CD4-positive, alpha-beta T cell treated with Interleukin-4 for 4 hours (primary cell): ENCODE measurements at regions not wholly inside any gene's neighbourhood (a gene's known extent, or its start where the extent isn't known, plus 50 kb on each side); places are given as distances from the start of the nearest gene placed in this dataset.
A peak's percentile ranks its signal among the peaks of the same experiment; 100 is the strongest.

Source experiments
- DNase-seq: peaks from one replicate; pipeline ENCODE4 v3.0.0-alpha.2; 2020

DNA sequence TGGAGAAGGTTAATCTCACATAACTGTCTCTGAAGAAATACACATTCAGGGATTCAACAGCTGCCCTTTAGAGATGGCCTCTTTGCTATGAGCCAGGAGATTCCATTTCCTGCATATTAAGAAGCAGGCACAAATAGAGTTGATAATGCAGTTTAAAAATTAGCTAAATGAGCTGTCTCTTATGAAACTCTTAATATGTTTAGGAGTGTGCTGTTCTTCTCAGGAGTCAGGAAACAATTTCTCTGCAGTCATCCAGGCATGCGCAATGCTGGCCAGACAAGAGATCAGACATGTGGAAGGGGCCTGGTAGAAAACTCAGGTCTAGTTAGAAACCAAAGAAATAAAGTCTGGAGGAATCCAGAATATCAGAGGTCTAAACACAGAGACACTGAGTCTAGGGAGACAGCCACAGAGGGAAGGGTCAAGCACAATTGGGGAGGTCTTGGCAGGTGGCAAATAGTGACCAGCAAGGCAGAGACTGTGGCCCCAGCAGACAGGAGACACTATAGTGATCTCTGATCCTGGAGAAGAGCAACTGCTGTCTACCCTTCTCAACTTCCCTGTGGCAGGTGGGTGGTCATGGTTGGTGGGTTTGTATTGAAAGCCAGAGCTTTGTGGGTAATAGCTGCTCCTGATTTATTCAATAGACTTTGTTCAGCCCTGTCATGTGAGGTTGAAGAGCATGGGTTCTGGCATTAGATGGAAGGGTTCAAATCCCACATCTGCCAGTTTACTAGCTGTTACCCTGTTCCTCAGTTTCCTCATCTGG lies 185.8 kb upstream of the RMST start:
- no peak for DNase-seq

DNA sequence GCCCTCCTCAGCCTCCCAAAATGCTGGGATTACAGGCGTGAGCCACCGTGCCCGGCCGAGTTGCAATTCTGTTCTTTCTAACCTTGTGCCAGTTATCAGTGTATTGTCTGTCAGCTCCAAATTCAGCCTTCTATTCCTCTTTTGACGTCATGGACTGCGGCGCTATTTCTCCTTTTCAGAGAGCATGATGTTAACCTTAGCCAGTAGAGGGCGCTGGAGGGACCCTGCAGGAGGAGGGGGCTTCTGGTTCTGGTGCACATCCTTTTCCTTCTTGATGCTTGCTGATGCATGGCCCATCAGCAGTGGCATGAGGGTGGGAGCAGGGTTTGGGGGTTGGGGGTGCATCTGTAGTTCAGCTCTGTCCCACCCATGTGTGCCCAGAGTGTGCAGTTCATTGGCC lies 179.3 kb upstream of the RMST start:
- DNase-seq = no peak

DNA sequence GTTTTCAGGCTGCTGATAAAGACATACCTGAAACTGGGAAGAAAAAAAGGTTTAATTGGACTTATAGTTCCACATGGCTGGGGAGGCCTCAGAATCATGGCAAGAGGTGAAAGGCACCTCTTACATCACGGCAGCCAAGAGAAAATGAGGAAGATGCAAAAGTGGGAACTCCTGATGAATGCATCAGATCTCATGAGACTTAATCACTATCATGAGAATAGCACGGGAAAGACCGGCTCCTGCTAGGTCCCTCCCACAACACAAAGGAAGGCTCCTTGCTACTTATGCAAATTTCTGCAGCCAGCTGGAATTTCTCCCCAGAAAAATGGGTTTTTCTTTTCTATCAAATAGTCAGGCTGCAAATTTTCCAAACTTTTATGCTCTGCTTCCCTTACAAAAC lies 174.1 kb upstream of the RMST start:
- no peak for DNase-seq

DNA sequence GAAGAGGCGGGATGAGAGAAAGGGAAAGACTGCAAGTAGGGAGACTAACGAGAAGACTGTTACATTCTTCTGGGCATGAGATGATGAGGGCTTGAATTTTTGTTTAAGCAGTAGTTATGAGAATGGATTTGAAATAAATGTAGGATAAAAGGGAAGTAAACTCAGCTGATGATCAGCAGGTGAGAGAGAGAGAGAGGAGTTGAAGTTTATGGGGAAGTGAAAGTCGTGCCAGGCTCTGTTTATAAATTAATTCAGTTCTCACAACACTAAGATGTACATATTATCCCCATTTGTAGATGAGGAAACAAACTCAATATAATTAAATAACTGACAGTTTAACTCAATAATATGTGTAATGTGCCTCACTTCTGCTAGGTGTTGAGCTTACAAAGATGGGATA lies 170.0 kb upstream of the RMST start:
- no peak for DNase-seq

DNA sequence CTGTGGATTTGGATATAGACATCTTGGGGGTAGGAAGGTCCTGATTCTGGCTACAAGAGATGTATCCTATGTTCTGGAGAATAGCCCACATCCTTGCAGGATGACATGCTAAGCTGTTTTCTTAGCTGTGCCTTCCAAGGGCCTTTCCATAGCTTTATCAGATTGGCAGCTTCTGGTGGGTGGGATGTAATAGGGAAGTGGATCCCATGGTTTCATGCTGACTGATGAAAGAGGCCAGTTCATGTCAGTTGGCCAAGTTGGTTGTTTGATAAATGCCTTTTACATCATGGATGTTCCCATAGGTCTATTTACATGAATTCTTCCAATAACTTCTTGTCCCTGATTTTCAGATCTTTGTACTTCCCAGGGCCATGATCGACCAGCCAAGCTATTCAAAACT lies 169.1 kb upstream of the RMST start:
- DNase-seq = no peak

DNA sequence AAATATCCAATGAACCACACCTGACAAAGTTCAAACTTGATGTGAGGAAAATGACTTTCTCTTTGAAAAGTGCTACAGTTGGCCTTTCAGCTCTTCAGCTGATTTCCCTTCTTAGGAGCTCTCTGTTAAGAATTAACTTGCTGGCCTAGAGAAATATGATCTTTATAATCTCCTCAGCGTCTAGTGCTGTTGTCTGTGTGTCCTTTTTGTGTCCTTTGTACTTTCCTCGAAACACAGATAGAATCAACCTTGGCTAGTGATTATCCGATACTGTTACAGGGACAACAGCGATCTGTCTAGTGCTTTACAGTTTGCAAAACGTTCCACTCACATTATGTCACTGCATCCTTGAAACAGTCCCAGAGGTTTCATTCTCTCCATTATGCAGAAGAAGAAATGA lies 162.8 kb upstream of the RMST start:
- no peak for DNase-seq

DNA sequence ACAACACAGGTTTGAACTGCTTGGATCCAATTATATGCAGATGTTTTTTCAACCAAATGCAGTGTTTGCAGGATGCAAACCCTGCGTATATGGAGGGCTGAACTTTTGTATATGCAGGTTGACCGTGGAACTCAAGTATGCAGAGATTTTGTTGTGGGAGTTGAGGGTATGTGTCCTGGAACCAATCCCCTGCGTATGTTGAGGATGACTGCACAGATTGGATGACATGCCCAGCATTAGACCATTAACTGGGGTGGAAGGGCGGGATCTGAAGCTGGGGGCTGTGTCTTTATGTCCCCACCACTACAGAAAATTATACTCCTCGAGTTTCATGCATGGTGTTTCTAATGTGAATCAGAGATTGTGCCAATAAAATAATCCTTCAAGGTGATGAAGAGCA lies 162.2 kb upstream of the RMST start:
- DNase-seq = no peak

DNA sequence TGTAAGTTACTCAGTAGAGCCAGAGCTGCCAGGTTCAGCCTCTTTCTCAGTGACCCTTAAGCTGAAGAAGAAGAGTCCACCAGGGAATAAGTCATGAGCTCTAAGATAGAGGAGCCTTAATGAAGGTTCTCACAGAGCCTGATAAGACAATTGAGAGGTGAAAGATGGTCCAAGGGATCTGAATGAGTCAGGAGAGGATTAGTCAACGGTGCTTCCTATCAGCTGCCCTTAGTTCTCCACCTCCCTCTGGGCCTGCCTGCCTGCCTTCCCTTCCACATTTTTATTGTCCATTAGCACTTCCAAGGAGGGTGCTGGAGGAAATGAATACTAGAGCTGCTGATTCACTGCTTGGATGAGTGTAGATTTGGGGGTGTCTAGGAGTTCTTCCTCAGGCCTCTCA lies 161.7 kb upstream of the RMST start:
- DNase-seq = no peak

DNA sequence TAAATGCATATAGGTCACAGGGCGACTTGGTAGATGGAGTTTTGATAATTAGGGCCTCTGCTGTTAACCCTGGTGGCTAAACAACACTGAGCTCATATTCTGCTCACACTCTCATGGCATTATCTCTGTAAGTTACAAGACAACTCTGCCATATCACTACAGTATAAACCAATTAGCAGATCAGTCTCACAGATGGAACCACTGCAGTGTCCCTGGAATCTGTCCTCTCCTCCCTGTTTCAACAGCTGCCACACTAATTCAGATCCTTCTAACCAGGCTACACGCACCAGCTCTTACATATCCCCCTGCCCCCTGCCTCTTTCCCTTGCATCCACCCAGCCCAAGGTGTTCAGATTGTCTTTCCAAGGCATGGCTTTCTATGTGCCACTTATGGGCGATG lies 161.0 kb upstream of the RMST start:
- DNase-seq = no peak

DNA sequence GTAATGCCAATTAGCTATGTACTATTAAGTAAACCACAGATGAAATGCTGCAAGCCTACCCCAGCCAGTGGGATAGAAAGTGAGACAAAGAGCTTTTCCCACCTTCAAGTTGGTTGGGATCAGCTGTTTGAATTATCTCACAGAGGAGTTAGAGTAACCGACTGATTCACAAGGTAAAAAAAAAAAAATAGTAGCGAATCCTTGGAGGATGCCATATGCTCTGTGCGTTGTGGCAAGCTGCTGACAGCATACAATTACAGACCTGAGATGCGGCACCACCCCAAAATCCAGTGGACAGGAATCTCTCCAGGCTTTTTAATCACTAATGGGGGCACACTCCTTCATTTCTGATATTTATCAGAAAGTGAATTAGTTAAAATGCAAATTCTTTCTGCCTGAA lies 157.0 kb upstream of the RMST start:
- DNase-seq = no peak

DNA sequence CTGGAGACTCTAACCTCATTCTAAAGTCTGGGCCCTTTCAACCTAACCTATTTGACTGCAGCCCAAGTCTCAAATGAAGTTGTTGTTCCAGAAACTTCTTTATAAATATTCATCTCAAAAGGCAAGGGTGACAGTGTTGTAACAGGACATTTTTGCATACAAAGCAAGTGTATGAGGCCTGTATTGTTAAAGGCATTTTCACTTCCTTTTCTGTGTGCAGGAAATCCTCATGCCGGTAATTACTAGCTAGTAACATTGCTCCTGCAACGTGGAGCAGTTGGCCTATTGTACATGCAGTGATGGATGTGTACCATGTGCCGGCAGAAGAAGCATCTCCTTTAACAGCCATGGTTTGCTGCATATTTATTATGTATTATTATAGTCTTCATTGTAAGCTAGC lies 156.5 kb upstream of the RMST start:
- DNase-seq = no peak

DNA sequence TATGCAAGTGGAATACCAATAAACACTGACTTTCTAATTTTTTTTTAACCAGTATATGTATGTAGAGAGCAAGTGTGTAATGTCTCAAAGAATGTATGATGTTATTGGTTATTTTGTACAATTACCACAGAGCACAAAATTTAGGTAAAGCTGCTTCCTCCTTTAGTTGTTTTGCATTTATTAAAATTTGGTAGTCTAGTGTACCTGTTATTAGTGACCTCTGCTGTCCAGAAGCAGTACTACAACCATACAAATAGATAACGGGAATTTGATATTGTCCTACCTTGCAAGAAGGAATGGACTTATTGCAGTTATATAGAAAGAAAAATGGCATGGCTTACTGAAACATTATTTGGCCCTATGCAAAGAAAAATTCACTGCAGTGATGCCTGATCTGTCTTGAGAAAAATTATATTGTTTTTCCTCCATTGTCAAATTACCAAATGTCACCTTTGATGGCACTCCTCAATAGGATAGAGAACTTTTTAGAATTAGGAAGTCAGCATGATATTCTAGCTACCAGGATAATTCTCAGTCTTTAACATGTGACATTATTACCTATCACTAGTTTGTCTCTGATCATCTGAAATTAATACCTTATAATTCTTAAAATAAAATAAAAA lies 153.9 kb upstream of the RMST start:
- peak; percentile 55 for DNase-seq

DNA sequence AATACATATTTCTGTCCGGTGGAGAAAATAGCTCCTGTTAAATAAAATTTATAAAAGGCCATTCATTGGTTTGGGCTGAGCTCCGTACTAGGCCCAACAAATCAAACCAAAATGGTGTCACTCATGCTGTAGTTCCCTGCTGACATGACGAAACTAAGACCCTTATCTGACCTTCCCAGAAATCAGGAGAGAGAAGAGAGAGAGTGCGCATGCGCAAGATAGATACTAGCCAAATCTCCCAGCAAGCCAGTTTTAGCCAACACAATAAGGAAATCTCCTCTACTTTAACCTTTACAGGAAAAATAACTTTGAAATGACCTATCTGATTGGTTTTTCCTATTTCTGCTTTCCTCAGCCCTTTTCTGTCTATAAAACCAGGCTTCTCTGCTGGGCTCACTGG lies 152.7 kb upstream of the RMST start:
- no peak for DNase-seq

DNA sequence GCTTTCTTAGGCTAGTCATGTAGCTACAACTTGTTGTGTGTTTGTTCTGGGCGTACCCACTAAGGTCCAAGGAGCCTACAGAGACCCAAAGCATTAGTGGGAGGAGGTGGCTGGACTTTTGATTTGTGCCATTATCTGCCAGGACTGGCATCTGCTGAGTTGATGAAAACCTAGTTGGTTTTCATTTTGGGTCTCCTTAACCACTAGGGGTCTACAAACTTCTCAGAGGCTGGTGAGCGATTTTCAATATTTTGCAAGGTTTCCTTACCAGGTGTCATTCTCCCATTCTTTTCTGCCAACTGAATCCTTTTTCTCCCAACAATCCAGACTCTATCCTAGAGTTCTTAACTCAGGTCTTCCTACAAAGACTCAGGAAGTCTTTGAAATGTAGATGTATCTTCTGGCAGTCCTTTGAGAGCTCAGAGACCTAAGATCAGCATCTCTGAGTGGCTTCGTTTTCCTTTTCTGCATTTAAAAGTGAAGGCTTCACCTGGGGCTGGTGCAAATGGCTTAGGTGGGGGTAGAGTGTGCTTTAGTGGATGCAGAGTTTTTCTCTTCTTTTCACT lies 150.0 kb upstream of the RMST start:
- DNase-seq = no peak

DNA sequence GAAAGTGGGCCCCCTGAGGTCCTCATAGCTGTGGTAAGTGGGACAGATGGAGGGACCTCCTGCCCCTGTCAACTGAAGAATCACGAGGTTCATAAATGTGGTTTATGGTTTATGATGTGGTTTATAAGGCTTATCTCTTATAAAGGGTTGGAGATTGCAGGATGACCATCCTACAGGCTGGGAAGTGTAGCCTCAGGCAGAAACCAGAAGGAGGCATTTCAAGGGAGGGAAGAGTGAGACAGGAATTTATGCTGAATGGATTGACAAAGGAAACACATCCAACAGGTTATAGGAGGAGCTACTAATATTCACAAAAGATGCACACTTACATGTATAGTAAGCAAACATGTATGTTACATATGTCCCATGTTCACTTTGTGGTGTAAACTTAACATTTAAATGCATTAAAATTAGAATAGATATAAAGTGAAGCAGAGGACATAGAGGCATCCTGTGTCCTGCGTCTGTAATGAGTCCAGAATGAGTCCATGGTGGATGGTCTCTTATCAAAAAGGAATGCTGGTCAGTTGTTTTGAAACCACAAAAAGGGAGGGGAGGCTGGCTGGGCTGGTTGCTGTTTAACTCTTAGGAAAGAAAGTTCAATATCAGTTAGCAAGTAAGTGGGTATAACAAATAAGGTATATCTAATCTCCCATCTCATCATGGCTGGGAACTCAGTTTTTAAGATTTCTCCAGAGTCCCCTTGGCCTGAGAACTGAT lies 149.0 kb upstream of the RMST start:
- no peak for DNase-seq

DNA sequence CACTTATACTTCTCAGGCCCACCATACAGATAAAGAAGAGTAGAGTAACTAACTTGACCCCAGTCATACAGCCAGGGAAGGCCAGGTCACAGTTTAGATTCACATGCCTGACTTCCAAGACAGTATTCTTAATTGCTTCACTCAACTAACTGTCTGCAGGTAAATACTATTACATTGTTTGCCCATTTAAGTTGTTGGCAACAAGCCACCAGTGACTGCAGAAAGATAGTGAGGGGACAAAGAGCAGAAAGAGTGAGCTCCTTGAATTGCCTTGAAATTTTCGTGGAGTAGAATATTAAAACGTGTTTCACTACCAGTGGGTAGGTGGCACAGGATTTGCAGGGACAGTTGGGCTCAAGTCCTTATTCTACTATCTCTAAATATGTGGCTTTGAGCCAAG lies 146.3 kb upstream of the RMST start:
- no peak for DNase-seq

DNA sequence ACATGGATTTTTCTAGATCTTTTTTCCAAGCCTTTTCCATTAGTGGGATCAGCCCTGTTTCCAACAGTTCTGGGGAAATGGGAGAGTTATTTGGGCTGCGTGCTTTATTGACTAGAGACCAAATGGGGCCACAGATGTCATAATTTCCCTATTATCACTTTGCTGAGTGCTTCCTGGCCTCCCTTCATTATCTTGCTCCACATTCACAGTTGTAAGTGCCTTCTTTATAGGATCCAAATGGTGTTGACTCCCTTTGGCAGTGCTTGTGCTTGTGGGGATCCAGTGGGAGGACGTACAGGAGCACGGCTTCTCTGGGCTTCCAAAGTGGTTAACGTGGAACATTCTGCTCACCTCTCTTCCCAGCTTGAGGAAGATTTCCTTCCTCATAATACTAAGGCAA lies 141.0 kb upstream of the RMST start:
- no peak for DNase-seq

DNA sequence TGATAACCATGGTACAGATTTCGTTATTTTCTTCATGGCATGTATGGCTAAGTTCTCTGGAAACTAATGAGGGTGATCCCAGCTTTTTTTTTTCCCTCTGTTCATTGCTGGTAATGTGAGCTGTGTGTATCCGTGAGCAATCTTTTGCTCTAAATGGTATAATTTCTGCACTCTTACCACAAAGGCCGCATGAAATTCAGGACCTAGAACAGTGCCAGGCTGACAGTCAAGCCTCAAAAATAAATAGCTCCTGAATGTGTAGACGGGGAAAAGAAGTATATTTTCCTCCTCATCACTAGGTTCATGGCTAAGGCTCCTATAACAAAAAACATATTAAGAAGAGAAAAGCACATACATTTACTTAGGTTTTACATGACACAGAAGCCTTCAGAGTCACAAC lies 140.2 kb upstream of the RMST start:
- DNase-seq = no peak

DNA sequence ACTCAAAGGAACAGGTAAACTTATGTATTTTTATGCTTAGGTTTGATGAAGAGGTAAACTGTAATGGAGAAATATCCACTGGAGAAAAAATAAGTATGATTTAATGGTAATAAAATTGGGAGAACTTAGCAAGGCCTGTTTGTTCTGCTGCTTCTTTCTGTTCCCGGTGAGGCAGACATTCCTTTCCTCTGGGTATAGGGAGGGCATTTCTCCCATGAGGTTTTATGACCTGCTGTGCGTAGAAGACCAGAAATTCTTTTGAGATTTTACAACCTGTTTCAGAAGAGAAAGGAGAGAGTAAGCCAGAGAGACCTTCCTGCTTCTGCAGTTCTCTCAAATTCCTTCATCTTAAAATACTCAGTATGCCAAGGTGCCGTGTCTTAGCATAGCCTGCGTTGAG lies 139.4 kb upstream of the RMST start:
- no peak for DNase-seq

DNA sequence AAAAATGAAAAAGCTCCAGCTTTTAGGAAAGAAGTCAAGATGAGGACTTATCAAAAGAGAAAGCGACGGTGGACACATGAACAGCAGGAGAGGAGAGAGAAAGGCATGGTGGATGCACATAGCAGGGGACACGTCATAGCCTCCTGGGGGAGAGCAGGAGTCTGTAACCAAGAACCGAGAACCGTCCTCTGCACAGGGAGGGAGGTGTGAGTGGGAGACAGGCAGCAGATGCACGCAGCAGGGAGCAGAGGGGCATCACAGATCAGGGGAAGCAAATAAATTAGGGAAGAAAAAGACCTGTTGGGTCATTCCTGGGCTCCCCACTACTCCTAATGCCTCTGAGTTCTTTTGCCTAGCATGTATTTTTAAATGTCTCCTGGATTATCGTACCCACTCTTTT lies 138.1 kb upstream of the RMST start:
- DNase-seq = no peak

DNA sequence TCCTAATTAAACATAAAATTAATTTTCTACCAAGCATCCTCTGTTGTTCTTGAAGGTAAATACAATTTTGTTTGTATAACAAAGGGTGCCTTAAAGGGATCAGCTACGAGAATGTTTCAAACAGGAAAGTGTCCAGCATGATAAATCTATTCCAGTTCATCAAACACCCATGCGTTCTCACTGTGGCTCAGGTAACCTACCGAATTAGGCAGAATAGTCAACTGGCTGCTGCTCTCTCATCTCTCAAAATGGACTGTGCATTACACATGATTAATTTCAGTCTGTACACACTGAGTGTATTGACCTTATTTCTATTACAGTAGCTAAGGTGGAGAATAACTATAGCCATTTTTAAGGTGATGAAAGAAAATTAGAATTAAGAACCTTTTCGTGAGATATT lies 127.5 kb upstream of the RMST start:
- DNase-seq = no peak

DNA sequence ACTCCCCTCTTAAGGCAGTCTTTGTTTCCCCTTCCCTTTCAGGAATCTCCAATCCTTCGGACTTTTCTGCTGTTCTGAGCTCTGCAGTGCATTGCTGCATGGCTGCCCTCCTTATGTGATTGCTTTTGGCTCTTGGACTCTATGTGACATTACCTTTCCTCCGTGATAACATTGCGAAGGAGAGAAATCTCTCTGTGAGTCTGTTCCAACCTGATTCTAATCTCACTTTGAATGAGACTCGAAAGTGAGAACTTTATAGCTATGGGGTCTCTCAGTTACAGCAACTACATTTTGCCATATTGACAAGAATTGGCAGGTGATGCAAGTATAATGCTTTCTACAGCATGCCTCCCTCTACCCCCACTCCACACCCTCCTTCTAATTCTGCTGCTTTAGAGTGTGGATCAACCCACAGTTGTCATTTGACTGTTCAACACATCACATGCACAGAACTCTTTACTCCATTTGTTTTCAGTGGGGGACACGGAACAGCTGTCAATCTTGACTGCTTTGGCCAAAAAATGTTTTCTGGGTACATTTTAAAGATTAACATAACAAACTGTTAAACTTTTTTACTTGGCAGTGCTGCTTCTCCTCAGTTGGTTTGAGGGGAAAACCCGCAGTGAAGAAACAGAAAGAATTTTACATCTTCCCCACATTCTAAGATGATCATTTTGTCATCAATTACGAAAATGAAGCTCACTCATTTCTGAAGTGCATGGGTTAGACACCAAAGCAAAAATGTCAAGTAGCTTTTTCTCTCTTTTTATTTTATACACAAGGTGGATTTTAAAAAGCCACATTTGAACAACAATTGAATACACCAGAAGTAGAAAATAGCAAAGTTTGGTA lies 125.5 kb upstream of the RMST start:
- DNase-seq = no peak

DNA sequence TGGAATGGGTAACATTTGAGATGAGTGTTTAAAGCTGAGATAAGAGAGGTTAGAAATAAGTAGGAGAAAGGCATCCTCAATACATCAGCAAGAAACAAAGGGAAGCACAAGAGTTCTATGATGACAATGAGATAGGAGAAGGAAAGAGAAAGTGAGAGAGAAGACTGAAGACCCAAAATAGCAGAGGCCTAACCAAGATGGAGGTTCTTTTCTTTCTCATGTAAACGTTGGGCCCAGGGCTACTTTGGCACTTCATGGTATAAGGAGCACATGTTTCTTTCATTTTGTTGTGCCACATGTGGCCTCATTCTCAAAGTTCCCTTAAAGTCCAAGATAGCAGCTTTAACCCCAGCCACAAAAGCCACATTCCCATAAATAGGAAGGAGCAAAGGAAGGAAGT lies 120.5 kb upstream of the RMST start:
- DNase-seq = no peak
